Testis (tissue), 2 donors: ENCODE measurements at regions not wholly inside any gene's neighbourhood (a gene's known extent, or its start where the extent isn't known, plus 50 kb on each side); places are given as distances from the start of the nearest gene placed in this dataset.

Experiments
- DNase-seq: peaks from one replicate; pipeline ENCODE4 v3.0.0-alpha.2; 2019
- H3K27ac ChIP-seq, 2 donors: fragments of 200-600 bp; sonication (generic); one replicate each; pipeline ENCODE4 v1.5.1; 2019
- H3K27me3 ChIP-seq: fragments of 200-600 bp; sonication (generic); one replicate; pipeline ENCODE4 v1.5.1; 2019
- H3K36me3 ChIP-seq: fragments of 200-600 bp; sonication (generic); one replicate; pipeline ENCODE4 v1.5.1; 2017; ENCODE audit warnings: low read depth; ENCODE audit errors: missing control alignments
- H3K4me1 ChIP-seq: fragments of 200-600 bp; sonication (generic); one replicate; pipeline ENCODE4 v1.5.1; 2019
- H3K4me3 ChIP-seq, 2 donors: fragments of 200-600 bp; sonication (generic); one replicate each; pipeline ENCODE4 v1.5.1; 2017 to 2019
- H3K9me3 ChIP-seq: fragments of 200-600 bp; sonication (generic); one replicate; pipeline ENCODE4 v1.5.1; 2017
- POLR2A ChIP-seq: fragments of 450-650 bp; IDR thresholded peaks from one replicate; pipeline ENCODE4 v1.6.1; 2017; ENCODE audit warnings: antibody characterized with exemption, mild to moderate bottlenecking, moderate library complexity
- WGBS, 2 donors: methylation state at CpG; one replicate each; pipeline ENCODE4 v1.1.5; 2018; 5-methylcytosine and 5-hydroxymethylcytosine counted together
- intact Hi-C: fragments of 100-400 bp; cut with DNase I; formaldehyde crosslinking; loops from one replicate; pipeline ENCODE4 v1.15.1; 2023; ENCODE audit warnings: low total_unique reads
- TF ChIP-seq, protein P1 (sequence below), 3 experiments: fragments of 450-650 bp in 2 of 3; fragments of 200-600 bp in 1 of 3; sonication (generic) in 1 of 3; IDR thresholded peaks; one replicate each; pipeline ENCODE4 v1.5.1; 2016 to 2019; ENCODE audit warnings: antibody characterized with exemption in 3 of 3, mild to moderate bottlenecking in 2 of 3, moderate library complexity in 1 of 3

DNA sequence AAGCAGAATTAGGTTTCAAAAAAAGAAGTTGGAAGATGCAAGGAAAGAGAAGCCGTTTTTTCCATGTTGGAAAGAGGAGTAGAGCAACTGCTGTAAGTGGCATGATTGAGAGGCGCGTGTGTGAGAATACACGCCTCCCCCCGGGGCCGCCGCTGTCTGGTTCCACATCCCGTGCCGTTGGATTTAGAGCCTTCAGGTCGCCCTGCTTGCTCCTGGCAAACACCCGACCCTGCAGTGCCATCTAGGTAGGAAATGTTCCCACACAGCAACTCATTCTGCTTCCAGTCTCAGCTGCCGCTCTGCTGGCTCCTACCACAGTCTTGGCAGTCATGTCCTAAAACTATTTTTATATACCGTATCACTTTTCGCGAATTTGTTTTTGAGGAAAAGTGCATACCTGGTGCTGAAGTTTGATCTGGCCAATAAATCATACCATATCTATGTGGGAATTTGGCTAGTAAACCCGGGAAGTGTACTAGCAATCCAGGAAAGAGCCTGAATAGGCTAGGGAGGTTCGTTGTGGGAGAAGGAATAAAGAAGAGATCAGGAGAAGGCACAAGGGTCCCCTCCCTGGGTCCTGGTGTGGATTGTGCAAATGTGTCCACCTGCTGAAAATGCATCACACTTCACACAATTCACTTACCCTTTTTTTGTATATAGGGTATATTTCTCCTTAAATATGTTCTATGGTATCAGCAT lies 372.7 kb downstream of the FBXO15 start:
- Histone ChIP-seq H3K4me1 (peaks cover 4% of the 10 kb centered on the region), H3K27me3 (no peaks in the 10 kb centered on the region), H3K9me3 (no peaks in the 10 kb centered on the region), H3K27ac (no peak overlapping the region), H3K4me3 (no peak overlapping the region), H3K36me3 (no peaks in the 10 kb centered on the region)
- DNase-seq, result peak; percentile 59
- TF ChIP-seq POLR2A, result no peak
- TF ChIP-seq, protein P1, sequence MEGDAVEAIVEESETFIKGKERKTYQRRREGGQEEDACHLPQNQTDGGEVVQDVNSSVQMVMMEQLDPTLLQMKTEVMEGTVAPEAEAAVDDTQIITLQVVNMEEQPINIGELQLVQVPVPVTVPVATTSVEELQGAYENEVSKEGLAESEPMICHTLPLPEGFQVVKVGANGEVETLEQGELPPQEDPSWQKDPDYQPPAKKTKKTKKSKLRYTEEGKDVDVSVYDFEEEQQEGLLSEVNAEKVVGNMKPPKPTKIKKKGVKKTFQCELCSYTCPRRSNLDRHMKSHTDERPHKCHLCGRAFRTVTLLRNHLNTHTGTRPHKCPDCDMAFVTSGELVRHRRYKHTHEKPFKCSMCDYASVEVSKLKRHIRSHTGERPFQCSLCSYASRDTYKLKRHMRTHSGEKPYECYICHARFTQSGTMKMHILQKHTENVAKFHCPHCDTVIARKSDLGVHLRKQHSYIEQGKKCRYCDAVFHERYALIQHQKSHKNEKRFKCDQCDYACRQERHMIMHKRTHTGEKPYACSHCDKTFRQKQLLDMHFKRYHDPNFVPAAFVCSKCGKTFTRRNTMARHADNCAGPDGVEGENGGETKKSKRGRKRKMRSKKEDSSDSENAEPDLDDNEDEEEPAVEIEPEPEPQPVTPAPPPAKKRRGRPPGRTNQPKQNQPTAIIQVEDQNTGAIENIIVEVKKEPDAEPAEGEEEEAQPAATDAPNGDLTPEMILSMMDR (IDR thresholded peaks at IDR 0.05), result no peak
- intact Hi-C loops, result no loop called here
- WGBS, 2 donors, result 37 to 46% methylated on average over 17 of the region's 17 CpGs

DNA sequence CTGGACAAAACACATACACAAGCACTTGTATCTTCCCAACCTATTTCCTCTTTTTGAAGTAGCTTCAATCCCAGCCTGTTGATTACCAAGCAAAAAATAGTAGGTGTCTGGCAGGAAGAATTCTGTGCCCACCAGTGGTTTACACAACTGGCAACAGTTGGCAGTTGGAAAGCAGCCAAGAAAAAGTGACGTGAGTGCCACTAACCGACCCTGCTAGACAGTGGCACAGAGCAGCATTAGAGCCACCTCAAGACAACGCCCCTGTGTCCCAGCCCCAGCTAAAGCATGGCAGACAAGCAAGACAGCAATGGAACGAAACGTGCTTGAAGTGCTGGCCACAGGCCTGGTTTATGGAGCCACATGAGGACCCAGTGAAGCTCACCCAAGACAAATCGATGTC lies 379.6 kb downstream of the FBXO15 start:
- no peaks in the 10 kb centered on the region for H3K36me3 ChIP-seq
- WGBS, 2 donors, result 71 to 74% methylated on average over 5 to 6 of the region's 6 CpGs
- H3K9me3 ChIP-seq, result no peaks in the 10 kb centered on the region
- no peak overlapping the region for H3K27ac ChIP-seq
- TF ChIP-seq, protein P1 (IDR thresholded peaks at IDR 0.05), result no peak
- no peak for TF ChIP-seq POLR2A
- DNase-seq, result no peak
- H3K4me1 ChIP-seq, result no peaks in the 10 kb centered on the region
- H3K27me3 ChIP-seq, result no peaks in the 10 kb centered on the region
- intact Hi-C loops, result no loop called here
- no peak overlapping the region for H3K4me3 ChIP-seq

DNA sequence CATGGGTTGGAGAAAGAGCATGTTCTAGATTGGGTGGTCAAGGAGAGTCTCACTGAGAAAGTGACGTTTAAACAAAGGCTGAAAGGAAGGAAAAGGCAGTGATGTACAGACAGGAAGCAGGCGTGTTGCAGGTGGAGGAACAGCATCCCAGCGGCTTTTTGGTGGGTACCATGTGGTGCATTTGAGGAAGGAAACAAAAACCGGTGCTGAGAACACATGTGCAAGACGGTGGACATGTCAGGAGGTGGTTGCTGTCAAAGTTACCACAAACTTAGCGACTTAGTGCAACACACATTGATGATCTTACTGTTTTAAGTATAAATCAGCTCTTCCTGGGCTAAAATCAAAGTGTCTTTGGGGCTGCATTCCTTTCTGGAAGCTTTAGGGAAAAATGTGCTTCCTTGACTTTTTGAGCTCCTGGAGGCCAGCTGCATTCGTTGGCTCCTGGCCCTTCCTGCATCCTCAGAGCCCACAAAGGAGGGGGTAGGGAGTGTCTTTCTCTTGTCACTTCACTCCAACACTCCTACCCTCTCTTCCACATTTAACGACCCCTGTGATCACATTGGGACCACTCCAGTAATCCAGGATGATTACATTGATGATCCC lies 380.6 kb downstream of the FBXO15 start:
- H3K9me3 ChIP-seq, result no peaks in the 10 kb centered on the region
- no peak overlapping the region for H3K27ac ChIP-seq
- H3K4me3 ChIP-seq, result no peak overlapping the region
- 51 to 58% methylated on average over 8 of the region's 8 CpGs for WGBS, 2 donors
- no peaks in the 10 kb centered on the region for H3K36me3 ChIP-seq
- intact Hi-C loops, result no loop called here
- no peaks in the 10 kb centered on the region for H3K4me1 ChIP-seq
- TF ChIP-seq, protein P1 (IDR thresholded peaks at IDR 0.05), result no peak
- no peak for TF ChIP-seq POLR2A
- DNase-seq, result no peak
- H3K27me3 ChIP-seq, result no peaks in the 10 kb centered on the region

DNA sequence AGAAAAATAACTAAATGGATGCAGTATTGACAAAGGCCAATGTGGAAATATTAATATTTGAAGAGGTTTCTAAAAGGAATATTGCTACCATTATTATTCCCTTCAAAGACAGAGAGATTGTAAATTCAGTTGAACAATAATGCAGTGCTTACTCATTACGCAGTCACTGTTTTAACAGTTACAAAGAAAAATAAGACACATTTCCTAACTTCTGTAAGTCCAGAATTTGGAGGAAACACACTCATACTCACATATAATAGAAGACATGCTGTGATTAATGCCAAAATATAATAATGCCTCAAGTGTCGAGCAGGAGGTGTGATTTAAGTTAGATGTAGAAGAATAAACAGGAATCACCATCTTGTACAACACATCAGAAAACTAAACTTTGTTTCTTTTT lies 389.2 kb downstream of the FBXO15 start:
- Histone ChIP-seq H3K27ac (no peak overlapping the region), H3K4me3 (no peak overlapping the region), H3K4me1 (no peaks in the 10 kb centered on the region), H3K27me3 (no peaks in the 10 kb centered on the region), H3K36me3 (no peaks in the 10 kb centered on the region), H3K9me3 (no peaks in the 10 kb centered on the region)
- no peak for TF ChIP-seq POLR2A
- TF ChIP-seq, protein P1 (IDR thresholded peaks at IDR 0.05), result no peak
- WGBS, 2 donors, result 85 to 87% methylated on average over 2 of the region's 2 CpGs
- intact Hi-C loops, result no loop called here
- no peak for DNase-seq
